Suprapubic skin (tissue), 4 donors: ENCODE measurements at regions not wholly inside any gene's neighbourhood (a gene's known extent, or its start where the extent isn't known, plus 50 kb on each side); places are given as distances from the start of the nearest gene placed in this dataset.

Experiments used
- DNase-seq, 2 donors: peaks; one replicate each; pipeline ENCODE4 v3.0.0-alpha.2; 2019; ENCODE audit warnings: low spot score in 2 of 2
- H3K27ac ChIP-seq: fragments of 200-600 bp; sonication (generic); one replicate; pipeline ENCODE4 v1.5.1; 2019
- H3K27me3 ChIP-seq: fragments of 200-600 bp; sonication (generic); one replicate; pipeline ENCODE4 v1.5.1; 2019
- H3K36me3 ChIP-seq: fragments of 200-600 bp; sonication (generic); one replicate; pipeline ENCODE4 v1.5.1; 2019
- H3K4me1 ChIP-seq: fragments of 200-600 bp; sonication (generic); one replicate; pipeline ENCODE4 v1.5.1; 2019
- H3K4me3 ChIP-seq: fragments of 200-600 bp; sonication (generic); one replicate; pipeline ENCODE4 v1.5.1; 2019; ENCODE audit warnings: mild to moderate bottlenecking
- H3K9me3 ChIP-seq: fragments of 200-600 bp; sonication (generic); one replicate; pipeline ENCODE4 v1.5.1; 2019
- CTCF ChIP-seq, 2 donors: fragments of 200-600 bp in 1 of 2; fragments of 450-650 bp in 1 of 2; sonication (generic) in 1 of 2; IDR thresholded peaks; one replicate each; pipeline ENCODE4 v1.5.1; 2016 to 2019; ENCODE audit warnings: antibody characterized with exemption in 2 of 2, mild to moderate bottlenecking in 1 of 2, moderate library complexity in 1 of 2
- EP300 ChIP-seq: sonication (generic); formaldehyde crosslinking; IDR thresholded peaks from one replicate; pipeline ENCODE4 v1.6.1; 2017; ENCODE audit warnings: antibody characterized with exemption
- POLR2A ChIP-seq, 2 donors: fragments of 450-650 bp; IDR thresholded peaks; one replicate each; pipeline ENCODE4 v1.6.1; 2017; ENCODE audit warnings: antibody characterized with exemption in 2 of 2, mild to moderate bottlenecking in 2 of 2, moderate library complexity in 2 of 2
- POLR2AphosphoS5 ChIP-seq, 3 donors: sonication (generic); formaldehyde crosslinking; IDR thresholded peaks; one replicate each; pipeline ENCODE4 v1.6.1; 2017; ENCODE audit warnings: antibody characterized with exemption in 3 of 3
- WGBS: methylation state at CpG from one replicate; pipeline ENCODE4 v1.1.5; 2018; 5-methylcytosine and 5-hydroxymethylcytosine counted together

- WGBS: 87% methylated on average over 9 of the region's 9 CpGs
- H3K27ac ChIP-seq: no peak overlapping the region
- TF ChIP-seq POLR2AphosphoS5 (IDR thresholded peaks at IDR 0.05): no peak
- no peak for TF ChIP-seq CTCF (IDR thresholded peaks at IDR 0.05)
- TF ChIP-seq EP300: no peak
- TF ChIP-seq POLR2A (IDR thresholded peaks at IDR 0.05): no peak
- no peaks in the 10 kb centered on the region for H3K36me3 ChIP-seq
- H3K4me3 ChIP-seq: no peak overlapping the region
- H3K4me1 ChIP-seq: no peaks in the 10 kb centered on the region
- DNase-seq: no peak
- peaks cover 9% of the 10 kb centered on the region for H3K9me3 ChIP-seq
- H3K27me3 ChIP-seq: peaks cover 33% of the 10 kb centered on the region
These were observed 79.7 kb downstream of the ADRA2C start for GRCh38 chr4:3845744-3846429.

DNA sequence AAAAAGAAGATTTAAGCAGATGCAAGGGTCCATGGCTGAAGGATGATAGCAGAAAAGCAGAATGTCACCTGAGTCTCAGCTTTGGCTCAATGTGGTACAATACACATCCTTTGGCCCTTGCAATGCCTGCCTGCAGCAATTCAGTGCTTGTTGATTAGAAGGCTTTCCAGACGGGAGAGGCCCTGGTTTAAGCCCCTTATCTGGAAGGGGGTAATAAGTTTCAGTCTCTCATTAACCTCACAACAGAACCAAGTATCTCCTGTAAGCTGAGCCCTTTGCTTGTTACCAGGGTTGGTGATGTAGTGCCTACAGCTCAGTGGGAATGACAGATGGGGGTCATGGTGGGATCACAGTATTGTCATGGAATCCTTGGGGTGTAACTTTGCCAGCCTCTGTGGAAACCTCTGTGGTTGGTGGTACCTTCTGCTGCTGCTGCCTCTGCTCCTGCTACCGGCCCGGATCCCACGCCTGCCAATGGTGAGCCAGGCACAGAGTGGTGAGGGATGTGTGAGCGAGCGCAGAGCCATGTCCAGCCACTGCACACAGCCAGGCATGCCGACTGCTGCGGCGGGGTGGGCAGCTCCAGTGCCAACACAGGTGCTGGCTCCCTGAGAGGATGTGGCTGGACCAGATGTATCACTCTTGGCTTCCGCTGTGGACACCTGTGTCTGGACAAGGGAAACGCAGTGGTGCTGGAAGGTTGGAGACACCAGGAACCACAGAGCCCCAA, 81.2 kb downstream of the ADRA2C start:
- Histone ChIP-seq H3K4me1 (no peaks in the 10 kb centered on the region), H3K27me3 (peaks cover 41% of the 10 kb centered on the region), H3K4me3 (no peak overlapping the region), H3K27ac (no peak overlapping the region), H3K36me3 (no peaks in the 10 kb centered on the region), H3K9me3 (peaks cover 9% of the 10 kb centered on the region)
- 90% methylated on average over 10 of the region's 11 CpGs for WGBS
- no peak for DNase-seq
- TF ChIP-seq CTCF (IDR thresholded peaks at IDR 0.05) (no peak), POLR2A (IDR thresholded peaks at IDR 0.05) (no peak), EP300 (no peak), POLR2AphosphoS5 (IDR thresholded peaks at IDR 0.05) (no peak)

- no peak for TF ChIP-seq CTCF (IDR thresholded peaks at IDR 0.05)
- TF ChIP-seq EP300: no peak
- no peak for TF ChIP-seq POLR2AphosphoS5 (IDR thresholded peaks at IDR 0.05)
- Histone ChIP-seq H3K36me3 (no peaks in the 10 kb centered on the region), H3K27ac (no peak overlapping the region), H3K9me3 (peaks cover 9% of the 10 kb centered on the region), H3K4me3 (no peak overlapping the region), H3K27me3 (peaks cover 38% of the 10 kb centered on the region), H3K4me1 (no peaks in the 10 kb centered on the region)
- no peak for DNase-seq
- no CpG with 5 or more reads among the region's 5 CpGs for WGBS
These were observed 82.1 kb downstream of the ADRA2C start for GRCh38 chr4:3848323-3848722.

DNA sequence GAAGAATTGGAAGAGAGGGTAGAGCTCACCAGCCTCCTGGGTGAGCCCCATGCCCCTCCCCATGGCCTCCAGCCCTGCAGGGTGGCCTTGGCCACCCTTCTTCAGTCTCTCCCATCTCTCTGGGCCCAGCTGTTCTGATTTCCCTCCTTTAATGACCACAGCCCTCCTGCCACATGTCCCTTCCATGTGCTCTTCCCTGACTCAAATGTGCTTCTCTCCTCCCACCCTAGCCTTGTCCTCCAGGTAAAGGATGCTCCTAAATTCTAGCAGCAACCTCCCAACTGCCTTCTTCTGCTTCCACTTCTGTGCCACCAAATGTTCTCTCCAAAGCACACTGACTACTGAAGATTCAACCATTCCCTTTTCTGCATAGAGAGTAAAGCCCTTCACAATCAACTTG, 83.0 kb downstream of the ADRA2C start:
- DNase-seq: no peak
- Histone ChIP-seq H3K4me3 (no peak overlapping the region), H3K36me3 (no peaks in the 10 kb centered on the region), H3K27me3 (peaks cover 41% of the 10 kb centered on the region), H3K27ac (no peak overlapping the region), H3K9me3 (peaks cover 9% of the 10 kb centered on the region), H3K4me1 (no peaks in the 10 kb centered on the region)
- TF ChIP-seq POLR2A (IDR thresholded peaks at IDR 0.05) (no peak), EP300 (no peak), POLR2AphosphoS5 (IDR thresholded peaks at IDR 0.05) (no peak), CTCF (IDR thresholded peaks at IDR 0.05) (no peak)

- WGBS: 89% methylated on average over 1 of the region's 1 CpG
- Histone ChIP-seq H3K9me3 (peaks cover 9% of the 10 kb centered on the region), H3K4me3 (no peak overlapping the region), H3K27me3 (peaks cover 51% of the 10 kb centered on the region), H3K4me1 (no peaks in the 10 kb centered on the region), H3K27ac (no peak overlapping the region), H3K36me3 (no peaks in the 10 kb centered on the region)
- no peak for TF ChIP-seq POLR2A (IDR thresholded peaks at IDR 0.05)
- no peak for TF ChIP-seq CTCF (IDR thresholded peaks at IDR 0.05)
- no peak for TF ChIP-seq EP300
- no peak for TF ChIP-seq POLR2AphosphoS5 (IDR thresholded peaks at IDR 0.05)
- DNase-seq: no peak
These were observed 83.9 kb downstream of the ADRA2C start for GRCh38 chr4:3850128-3850527.
